ENCODE measurements at regions not wholly inside any gene's neighbourhood (a gene's known extent, or its start where the extent isn't known, plus 50 kb on each side); places are given as distances from the start of the nearest gene placed in this dataset.
"Not testable (repeated sequence)": the region's sequence is repeated elsewhere in the genome, so short reads cannot be mapped to it uniquely, and the experiment has no call there.

GRCh38 chr6:139747154-139747553 lies 372.7 kb upstream of the CITED2 start:
- DNase-seq = no peak

- DNase-seq = no peak
Observed at GRCh38 chr6:139744891-139745290, 370.4 kb upstream of the CITED2 start.

- DNase-seq = no peak
Observed at GRCh38 chr6:139743664-139744437, 369.4 kb upstream of the CITED2 start.

GRCh38 chr6:139742671-139743070 lies 368.2 kb upstream of the CITED2 start:
- no peak for DNase-seq

- DNase-seq = no peak
Observed at GRCh38 chr6:139738801-139739455, 364.5 kb upstream of the CITED2 start.

- no peak for DNase-seq
Observed at GRCh38 chr6:139736325-139736906, 362.0 kb upstream of the CITED2 start.

GRCh38 chr6:139732451-139732850 lies 358.0 kb upstream of the CITED2 start:
- DNase-seq = no peak

GRCh38 chr6:139730340-139730974 lies 356.0 kb upstream of the CITED2 start:
- DNase-seq = no peak

GRCh38 chr6:139728876-139729427 lies 354.5 kb upstream of the CITED2 start:
- DNase-seq = no peak

- DNase-seq = not testable (repeated sequence)
Observed at GRCh38 chr6:139726272-139726671, 351.8 kb upstream of the CITED2 start.

GRCh38 chr6:139722530-139722929 lies 348.1 kb upstream of the CITED2 start:
- no peak for DNase-seq

GRCh38 chr6:139721954-139722353 lies 347.5 kb upstream of the CITED2 start:
- DNase-seq = no peak

GRCh38 chr6:139713900-139714506 lies 339.6 kb upstream of the CITED2 start:
- DNase-seq = no peak

GRCh38 chr6:139713424-139713823 lies 339.0 kb upstream of the CITED2 start:
- DNase-seq = no peak

GRCh38 chr6:139712830-139713229 lies 338.4 kb upstream of the CITED2 start:
- no peak for DNase-seq

- DNase-seq = no peak
Observed at GRCh38 chr6:139711804-139712585, 337.5 kb upstream of the CITED2 start.

GRCh38 chr6:139710556-139710955 lies 336.1 kb upstream of the CITED2 start:
- no peak for DNase-seq

- no peak for DNase-seq
Observed at GRCh38 chr6:139708337-139709199, 334.1 kb upstream of the CITED2 start.

- no peak for DNase-seq
Observed at GRCh38 chr6:139706912-139707311, 332.5 kb upstream of the CITED2 start.

GRCh38 chr6:139705284-139705683 lies 330.8 kb upstream of the CITED2 start:
- no peak for DNase-seq

GRCh38 chr6:139703780-139704179 lies 329.3 kb upstream of the CITED2 start:
- DNase-seq = no peak
